HFF-Myc (cell line): ENCODE measurements at regions not wholly inside any gene's neighbourhood (a gene's known extent, or its start where the extent isn't known, plus 50 kb on each side); places are given as distances from the start of the nearest gene placed in this dataset.

Source experiments
- DNase-seq: peaks from one replicate; pipeline ENCODE4 v3.0.0-alpha.2; 2011; ENCODE audit warnings: low read depth; ENCODE audit errors: extremely low read depth
- H3K4me3 ChIP-seq: replicated peaks from 2 replicates; pipeline ENCODE4 v1.5.1; 2011; ENCODE audit warnings: low read depth, mild to moderate bottlenecking, control low read depth, low read length
- TF ChIP-seq, protein P1 (sequence below): IDR thresholded peaks from 2 replicates; pipeline ENCODE4 v1.5.1; 2012; ENCODE audit warnings: mild to moderate bottlenecking, low read depth, low read length, control low read depth; ENCODE audit errors: missing control alignments

- no peak overlapping the region for H3K4me3 ChIP-seq
- no peak for DNase-seq
- TF ChIP-seq, protein P1, sequence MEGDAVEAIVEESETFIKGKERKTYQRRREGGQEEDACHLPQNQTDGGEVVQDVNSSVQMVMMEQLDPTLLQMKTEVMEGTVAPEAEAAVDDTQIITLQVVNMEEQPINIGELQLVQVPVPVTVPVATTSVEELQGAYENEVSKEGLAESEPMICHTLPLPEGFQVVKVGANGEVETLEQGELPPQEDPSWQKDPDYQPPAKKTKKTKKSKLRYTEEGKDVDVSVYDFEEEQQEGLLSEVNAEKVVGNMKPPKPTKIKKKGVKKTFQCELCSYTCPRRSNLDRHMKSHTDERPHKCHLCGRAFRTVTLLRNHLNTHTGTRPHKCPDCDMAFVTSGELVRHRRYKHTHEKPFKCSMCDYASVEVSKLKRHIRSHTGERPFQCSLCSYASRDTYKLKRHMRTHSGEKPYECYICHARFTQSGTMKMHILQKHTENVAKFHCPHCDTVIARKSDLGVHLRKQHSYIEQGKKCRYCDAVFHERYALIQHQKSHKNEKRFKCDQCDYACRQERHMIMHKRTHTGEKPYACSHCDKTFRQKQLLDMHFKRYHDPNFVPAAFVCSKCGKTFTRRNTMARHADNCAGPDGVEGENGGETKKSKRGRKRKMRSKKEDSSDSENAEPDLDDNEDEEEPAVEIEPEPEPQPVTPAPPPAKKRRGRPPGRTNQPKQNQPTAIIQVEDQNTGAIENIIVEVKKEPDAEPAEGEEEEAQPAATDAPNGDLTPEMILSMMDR: no peak
Measured at GRCh38 chr11:15638386-15638787, 523.7 kb downstream of the INSC start.

DNA sequence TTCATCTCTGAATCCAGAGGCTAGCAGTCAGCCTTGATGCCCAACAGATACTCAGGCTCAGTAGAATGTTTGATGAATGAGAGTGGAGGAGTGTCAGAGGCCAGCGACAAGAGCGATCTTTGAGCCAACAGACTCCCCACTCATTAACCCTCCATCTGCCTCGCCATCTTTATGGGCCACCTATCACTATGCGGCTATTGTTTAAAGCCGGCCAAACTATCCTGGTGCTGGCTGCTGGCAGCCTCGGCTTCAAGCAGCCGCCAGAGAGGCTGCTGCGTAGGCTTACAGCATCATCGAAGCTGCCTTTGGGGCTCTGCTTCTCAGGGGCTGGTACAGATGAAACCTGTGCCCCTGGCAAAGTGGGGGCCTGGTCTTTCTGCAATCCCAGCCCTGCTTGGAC is 525.6 kb downstream of the INSC start:
- TF ChIP-seq, protein P1: no peak
- no peak overlapping the region for H3K4me3 ChIP-seq
- no peak for DNase-seq

DNA sequence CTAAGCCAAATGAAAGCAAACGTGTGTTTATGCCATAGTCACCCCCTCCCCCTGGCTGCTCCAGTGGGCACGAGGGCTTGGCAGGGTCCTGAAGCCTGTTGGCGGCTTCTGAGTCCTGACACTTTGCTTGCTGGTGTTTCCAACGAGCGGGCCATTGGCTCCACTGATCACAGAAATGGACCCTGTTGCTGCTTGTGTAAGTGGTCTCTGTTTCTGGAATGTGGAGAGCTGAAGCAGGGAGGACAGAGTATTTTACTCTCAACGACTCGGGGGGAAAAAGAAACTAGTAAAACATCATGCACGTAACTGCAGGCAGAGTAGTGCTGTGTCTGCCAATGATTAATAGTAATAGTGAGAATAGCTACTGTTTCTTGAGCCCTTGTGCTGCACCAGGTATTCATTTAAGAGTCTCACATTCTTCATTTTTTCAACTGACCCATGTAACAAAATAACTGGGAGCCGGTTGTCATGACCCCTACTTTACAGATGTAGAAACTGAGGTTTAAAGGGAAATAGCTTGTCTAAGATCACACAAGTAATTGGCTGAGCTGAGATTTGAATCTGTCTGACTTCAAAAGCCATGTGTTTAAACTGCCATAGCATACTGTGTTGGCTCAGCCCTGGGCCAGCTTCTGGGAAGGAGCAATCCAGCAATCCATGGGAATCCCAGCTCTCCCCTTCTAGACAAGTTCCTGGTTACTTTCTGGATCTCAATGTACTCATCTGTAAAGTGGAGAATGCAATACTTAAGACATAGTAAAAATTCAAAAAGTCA is 526.7 kb downstream of the INSC start:
- TF ChIP-seq, protein P1: no peak
- DNase-seq: no peak
- no peak overlapping the region for H3K4me3 ChIP-seq

- TF ChIP-seq, protein P1: no peak
- no peak for DNase-seq
- H3K4me3 ChIP-seq: no peak overlapping the region
Measured at GRCh38 chr11:15645201-15645600, 530.5 kb downstream of the INSC start.

DNA sequence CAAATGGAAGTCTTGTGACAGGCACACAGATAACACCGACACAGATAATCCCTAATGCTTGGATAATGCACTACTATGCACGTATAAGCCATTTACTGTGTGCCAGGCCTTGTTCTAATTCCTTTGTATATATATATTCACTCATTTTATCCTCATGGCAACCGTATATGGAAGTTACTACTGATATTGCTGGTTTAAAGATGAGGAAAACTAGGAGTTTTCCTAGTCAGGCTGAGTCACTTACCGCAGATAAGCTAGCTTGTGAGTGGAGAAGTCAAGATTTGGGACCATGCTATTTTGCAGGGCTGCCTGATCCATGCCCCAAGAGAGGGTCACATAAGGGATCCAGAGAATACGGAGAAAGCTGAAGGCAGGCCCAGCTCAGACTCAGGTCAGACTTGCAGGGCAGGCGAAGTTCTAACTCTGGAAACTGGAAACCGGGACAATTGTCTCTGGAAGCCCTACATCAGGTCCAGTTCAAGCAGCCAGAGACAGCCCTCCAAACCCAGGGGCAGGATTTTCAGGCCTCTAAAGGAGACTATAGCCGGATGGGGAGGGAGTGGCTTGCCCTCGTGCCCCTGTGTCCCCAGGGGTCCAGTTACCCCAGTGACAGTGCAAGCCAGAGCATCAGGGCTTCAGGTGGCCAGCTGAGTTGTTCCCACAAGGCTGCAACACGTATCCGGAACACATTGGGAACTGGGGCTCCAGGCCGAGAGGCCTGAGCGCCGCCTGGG is 534.8 kb downstream of the INSC start:
- TF ChIP-seq, protein P1: no peak
- no peak for DNase-seq

GRCh38 chr11:15650105-15650938 is 535.6 kb downstream of the INSC start:
- TF ChIP-seq, protein P1: peak; percentile 91

More for the DNA sequence above, 534.8 kb downstream of the INSC start:
- H3K4me3 ChIP-seq: no peak overlapping the region

More at GRCh38 chr11:15650105-15650938, 535.6 kb downstream of the INSC start:
- H3K4me3 ChIP-seq: 0 out of 2 replicates have a peak overlapping the region, but pooled peaks have one; percentile 20
- DNase-seq: peak; percentile 57
